GM18861 (cell line): ENCODE measurements at regions not wholly inside any gene's neighbourhood (a gene's known extent, or its start where the extent isn't known, plus 50 kb on each side); places are given as distances from the start of the nearest gene placed in this dataset.
"Not testable (repeated sequence)": the region's sequence is repeated elsewhere in the genome, so short reads cannot be mapped to it uniquely, and the experiment has no call there.

Experiments
- ATAC-seq: cut with Tn5 transposase; IDR thresholded peaks from one replicate; pipeline ENCODE4 v1.9.1; 2021; ENCODE audit not compliant: unreplicated experiment

DNA sequence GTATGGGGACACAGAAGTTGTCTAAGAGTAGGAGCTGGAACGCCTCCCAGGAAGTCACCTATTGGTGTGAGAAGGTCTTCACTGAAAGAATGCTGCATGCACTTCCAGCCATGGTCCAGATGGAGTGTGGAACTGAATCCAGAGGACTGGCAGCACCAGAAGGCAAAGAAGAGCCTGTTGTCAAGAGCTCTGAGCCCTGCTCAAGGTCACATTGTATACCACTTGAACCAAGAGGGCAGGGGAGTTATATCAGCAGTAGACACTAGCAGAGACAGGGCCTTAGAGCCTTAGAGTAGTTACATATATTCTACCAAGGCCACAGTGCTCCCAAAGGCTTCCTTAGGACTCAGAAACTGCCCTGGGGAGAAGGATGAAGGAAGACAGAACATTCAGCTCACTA lies 130.8 kb upstream of the POC5 start:
- ATAC-seq: no peak

DNA sequence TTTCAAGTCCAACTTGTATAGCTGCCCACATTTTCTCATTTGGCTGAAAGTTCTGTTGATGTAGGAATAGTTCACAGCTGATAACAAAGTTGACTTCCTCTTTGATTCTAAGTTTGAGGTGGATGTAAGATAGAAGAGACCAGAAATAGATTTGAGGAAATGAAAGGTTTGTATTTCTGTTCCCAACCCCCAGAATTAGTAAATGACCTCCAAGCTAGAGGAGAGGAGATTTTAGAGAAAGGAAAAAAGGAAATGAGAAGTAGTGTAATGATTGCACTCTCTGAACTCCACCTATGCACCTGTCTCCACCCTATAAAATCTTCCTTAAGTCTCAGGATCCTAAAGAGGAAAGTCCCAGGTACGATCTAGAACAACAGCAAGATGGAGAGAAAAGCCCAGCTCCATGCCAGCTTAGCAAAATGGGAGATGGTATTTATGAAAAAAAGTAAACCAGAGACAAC lies 130.4 kb upstream of the POC5 start:
- ATAC-seq: peak; percentile 89

DNA sequence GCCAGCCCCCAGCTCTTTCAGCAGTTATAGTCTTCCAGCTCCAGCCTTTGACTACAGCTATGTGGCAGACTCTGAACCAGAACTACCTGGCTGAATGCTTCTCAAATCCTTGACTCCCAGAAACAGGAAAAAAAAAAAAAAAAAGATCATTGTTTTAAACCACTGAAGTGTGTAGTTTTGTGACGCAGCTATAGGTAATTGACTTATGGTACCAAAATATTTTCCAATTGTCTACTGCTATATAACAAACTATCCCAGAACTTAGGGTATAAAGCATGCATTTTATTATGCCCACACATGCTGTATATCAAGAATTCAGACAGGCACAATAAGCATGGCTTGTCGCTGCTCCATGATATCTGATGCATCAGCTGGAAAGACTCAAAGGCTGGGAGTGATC lies 127.1 kb upstream of the POC5 start:
- no peak for ATAC-seq

DNA sequence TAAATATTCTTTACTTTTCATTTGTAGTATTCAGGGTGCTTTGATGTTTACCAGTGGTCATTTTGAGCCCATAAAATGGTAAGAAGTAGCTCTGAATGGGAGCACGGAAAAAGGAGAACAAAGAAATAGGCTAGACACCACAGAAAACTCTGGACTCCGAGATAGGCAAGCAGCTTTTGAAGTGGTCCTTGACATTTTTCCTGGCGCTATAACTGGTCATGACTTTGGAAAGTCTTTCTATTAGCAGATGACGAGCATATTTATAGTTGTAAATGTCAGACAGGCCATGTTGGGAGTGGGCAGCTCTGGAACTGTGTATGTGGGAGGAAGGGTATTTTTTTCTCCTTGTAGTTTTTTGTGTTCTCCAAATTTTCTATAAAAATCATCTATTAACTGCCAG lies 126.1 kb upstream of the POC5 start:
- no peak for ATAC-seq

DNA sequence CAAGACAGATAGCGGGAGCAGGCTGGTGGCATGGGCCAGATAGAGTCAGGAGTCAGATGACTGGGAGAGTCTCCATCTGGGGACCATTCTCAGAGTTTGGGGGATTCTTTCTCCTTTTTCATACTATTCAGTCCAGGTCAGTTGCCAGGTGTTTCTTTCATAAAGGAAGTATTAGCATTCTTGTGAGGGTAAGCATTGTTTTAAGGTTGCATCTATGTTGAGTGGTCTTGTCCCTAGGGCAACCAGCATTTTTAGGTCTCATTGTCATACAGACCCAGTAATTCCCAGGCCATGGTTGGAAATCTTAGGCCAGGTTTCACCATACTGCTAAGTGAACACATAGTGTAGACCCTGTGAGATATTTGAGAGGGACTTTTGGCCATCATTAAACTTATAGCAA lies 122.3 kb upstream of the POC5 start:
- no peak for ATAC-seq

DNA sequence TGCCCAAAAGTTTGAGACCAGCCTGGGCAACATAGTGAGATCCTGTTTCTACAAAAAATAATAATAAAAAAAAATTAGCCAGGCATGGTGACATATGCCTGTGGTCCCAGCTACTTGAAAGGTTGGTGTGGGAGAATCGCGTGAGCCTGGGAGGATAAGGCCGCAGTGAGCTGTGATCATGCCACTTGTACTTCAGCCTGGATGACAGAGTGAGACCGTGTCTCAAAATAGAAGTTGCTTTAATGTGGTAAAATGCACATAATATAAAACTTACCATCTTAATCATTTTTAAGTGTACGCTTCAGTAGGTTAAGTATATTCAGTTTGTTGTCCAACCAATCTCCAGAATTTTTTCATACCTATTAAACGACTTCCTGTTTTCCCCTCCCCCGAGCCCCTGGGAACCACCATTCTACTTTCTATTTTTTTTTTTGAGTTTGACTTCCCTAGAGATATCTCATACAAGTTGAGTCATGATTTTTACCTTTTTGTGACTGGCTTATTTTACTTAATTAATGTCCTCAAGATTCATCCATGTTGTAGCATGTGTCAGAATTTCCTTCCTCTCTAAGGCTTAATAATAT lies 120.1 kb upstream of the POC5 start:
- no peak for ATAC-seq

DNA sequence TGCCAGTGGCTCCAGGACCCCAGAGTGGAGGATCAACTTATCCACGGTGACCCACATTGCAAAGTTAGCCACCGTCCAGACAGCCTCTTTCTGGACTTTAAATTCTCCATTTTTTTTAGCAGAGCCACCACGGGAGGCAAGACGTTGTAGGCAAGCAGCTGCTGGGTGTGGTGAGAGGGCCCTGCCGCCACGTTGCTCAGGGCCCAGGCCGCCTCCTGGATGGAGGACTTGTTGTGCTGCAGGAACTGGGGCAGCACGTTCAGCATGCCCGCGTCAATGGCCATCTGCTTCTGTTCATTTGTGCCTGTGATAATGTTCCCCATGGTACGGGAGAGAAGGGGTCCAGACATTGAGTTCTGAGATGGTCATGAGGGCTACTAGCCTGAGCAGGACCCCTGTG lies 114.3 kb upstream of the POC5 start:
- ATAC-seq: no peak

GRCh38 chr5:75828029-75828428 lies 110.8 kb upstream of the POC5 start:
- no peak for ATAC-seq

DNA sequence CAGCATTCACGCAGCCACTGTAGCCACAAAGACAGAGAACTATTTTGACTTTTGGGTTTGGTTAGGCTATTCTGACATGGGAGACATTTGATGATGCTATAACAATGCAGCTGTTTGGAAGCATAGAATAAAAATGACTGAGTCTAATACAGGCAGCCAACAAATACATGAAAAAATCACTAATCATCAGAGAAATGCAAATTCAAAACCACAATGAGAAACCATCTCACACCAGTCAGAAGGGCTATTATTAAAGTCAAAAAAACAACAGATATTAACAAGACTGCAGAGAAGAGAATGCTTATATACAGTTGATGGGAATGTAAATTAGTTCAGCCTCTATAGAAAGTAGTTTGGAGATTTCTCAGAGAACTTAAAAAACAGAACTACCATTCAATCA lies 107.1 kb upstream of the POC5 start:
- no peak for ATAC-seq

GRCh38 chr5:75823811-75824210 lies 106.6 kb upstream of the POC5 start:
- no peak for ATAC-seq

GRCh38 chr5:75818661-75819060 lies 101.4 kb upstream of the POC5 start:
- no peak for ATAC-seq

DNA sequence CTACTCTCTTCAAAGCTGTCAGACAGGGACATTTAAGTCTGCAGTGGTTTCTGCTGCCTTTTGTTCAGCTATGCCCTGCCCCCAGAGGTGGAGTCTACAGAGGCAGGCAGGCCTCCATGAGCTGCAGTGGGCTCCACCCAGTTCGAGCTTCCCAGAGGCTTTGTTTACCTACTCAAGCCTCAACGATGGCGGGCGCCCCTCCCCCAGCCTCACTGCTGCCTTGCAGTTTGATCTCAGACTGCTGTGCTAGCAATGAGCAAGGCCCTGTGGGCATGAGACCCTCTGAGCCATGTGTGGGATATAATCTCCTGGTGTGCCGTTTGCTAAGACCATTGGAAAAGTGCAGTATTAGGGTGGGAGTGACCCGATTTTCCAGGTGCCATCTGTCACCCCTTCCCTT lies 82.5 kb upstream of the POC5 start:
- not testable (repeated sequence) for ATAC-seq

GRCh38 chr5:75769338-75769737 lies 52.1 kb upstream of the POC5 start:
- ATAC-seq: not testable (repeated sequence)
